ENCODE measurements at regions not wholly inside any gene's neighbourhood (a gene's known extent, or its start where the extent isn't known, plus 50 kb on each side); places are given as distances from the start of the nearest gene placed in this dataset.

DNA sequence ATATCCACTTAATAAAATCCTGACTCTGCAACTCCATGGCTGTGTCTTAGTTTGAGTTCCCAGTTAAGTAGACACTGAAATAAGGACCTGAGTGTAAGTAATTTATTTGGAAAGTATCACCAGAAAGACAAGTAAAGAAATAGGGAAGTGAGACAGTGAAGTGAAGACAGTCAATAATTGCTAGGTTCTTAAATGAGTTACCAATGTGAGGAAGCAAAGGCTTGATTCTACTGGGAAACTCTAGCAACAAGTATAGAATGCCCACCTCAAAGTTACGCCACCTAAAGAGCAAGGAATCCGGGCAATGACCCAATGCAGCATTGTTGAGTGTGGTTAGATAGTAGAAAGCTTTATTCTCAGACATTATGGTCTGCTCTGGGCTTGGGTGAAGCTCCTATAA is 383.9 kb downstream of the TLR4 start:
- DNase-seq: no peak

DNA sequence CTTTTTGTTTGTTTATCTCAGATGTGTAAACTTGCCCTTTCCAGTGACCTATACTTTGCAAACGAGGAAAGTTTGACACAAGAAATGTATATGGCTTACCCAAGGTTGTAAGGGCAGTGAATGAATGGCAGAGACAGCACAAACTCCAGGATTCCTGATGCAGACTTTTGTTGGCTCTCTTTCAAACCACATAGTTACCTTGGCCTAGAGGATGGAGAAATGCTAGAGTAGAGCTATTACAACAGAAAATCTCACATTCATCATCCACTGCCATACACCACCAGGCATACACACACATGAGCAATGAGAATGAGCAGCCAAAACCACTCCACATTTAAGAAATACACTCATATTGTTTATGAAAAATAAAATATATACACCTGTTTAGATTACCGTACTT is 387.0 kb downstream of the TLR4 start:
- DNase-seq: no peak

DNA sequence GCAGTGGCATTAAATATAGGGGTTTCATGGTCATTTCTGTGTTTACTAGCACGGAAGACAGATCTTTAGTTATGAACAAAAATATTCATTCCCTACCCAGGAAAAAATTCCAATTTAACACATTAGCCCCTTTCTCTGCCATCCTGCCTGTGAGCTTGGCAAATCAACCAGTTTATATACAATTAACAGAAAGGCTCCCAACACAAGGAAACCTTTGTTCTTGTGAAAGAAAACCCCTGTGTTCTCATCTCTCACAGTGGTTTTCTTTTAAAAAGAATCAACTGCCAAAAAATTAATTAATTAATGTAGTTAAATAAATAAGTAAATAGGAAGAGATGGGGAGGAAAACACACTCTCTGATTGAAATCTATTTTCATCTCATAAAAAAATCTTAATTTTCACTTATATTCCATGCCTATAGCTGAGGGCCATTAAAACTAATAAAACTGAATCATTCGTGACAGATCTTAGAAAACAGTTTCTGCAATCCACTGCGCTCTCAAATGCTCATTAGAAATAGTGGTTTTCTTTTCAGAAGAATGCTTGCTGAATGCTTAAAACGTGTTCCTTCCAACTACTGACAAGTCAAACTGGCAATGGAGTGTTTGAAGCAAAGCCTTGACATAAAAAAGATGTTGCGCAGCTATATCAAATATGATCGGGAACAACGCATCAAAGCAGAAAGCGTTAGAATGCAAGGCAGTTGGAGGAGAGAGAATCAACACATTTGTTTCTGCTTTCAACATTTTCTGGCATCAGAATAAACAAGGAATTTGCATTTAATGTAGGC is 387.7 kb downstream of the TLR4 start:
- no peak for DNase-seq

DNA sequence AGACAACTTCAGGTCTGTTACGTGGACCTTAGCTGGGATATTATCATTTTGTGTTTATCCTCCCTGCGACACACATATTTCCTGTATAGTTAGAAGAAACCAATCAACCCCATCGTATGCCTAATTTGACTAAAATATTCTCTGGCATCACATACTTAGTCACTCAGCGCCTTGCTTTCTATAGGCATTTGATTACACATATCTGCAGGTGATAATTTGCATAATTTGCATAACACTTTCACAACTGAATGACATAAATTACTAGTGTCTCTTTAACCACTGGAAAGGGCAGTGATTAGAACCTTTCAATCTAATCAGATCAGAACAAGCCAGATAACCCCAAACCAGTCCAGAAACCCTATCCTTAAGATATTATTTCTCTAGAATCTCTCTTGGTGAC is 390.2 kb downstream of the TLR4 start:
- DNase-seq: no peak

DNA sequence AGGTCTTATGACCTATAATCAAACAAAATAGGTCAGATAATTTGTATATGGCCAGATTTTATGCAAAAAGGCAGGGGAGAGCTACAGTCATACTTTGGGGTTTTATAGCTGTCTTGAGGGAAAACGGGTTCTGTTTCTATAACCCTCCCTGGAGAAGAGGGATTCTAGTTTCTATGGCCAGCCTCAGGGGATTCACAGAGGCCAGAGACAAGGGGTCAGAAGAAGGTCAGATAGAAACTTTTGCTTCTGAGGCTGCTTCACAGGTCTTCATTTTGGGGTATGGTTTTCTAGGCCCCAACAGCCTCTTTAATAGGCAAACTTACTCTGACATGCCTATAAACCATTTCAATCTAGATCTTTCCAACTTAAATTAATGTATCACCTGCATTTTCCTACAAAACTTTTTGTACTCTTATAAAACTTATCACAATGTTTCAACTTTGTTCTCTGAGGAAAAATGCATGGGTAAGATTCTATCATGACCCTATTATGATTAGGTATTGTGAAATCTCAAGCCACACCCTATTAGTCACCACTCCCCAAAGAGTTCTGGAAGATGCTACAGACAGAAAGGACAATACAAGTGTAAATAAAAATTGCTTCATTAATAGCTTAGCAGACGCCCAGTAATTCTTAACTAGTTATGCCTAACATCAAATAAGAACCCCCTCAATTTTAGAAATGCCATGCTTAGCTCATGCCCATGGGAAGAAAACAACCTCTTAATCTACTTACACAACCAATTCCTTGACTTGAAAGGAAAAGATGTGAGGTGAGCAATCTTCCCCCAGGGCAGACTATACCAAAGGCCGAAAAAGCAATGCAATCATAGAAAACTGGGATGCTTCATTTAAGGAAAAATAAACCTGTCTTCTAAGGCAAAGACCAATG is 396.6 kb downstream of the TLR4 start:
- no peak for DNase-seq

DNA sequence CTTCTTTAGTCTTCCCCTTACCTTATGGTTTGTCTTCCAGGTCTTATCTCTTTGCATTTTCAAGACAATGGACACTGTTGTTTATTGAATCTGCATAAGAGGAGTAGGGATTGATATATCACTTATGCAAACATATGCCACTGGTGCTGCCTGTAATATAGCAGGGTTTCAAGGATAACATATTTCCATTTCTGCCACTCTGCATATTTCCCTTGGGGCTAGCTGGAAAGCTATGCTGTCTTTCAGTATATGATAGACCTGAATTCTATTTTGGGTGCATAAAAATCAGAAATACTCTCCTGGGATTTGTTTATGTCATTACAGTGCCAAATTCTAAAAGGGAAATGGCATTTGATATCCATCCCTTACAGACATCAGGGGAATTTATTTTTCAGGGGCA is 400.2 kb downstream of the TLR4 start:
- no peak for DNase-seq

DNA sequence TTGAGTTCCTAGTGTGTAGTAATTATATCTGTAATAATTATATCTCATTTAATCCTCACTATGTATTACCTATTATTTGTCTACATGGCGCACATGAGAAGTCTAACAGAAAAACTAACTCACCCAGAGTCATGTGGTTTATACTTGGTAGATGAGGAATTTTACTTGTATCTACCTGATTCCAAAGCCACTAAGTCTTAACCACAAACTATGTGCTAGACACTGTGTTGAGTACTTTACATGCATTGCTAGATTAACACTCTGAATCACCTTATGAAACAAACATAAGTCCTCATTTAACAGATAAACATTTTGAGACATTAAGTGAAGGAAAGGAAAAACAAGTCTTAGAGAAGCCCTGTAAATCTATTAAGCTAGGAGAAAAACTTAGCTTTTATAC is 404.8 kb downstream of the TLR4 start:
- DNase-seq: no peak

DNA sequence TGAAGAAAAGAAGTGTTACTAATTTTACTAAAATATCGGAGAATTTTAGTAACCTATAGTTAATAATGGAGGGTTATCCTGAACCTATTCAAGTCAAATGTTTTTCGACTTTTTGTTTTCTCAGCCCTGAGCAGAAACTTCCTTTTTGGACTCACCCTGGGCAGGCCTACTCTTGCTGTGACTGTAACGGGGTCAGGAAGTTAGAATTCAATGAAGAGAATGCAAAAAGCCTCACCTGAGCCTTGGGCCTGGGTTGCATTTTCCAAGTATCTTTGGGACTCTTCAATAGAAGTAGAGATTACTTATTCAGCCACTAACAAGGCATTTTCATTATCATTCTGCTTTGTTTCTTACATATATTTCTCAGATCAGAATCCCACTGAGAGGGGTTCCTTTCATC is 405.3 kb downstream of the TLR4 start:
- no peak for DNase-seq

DNA sequence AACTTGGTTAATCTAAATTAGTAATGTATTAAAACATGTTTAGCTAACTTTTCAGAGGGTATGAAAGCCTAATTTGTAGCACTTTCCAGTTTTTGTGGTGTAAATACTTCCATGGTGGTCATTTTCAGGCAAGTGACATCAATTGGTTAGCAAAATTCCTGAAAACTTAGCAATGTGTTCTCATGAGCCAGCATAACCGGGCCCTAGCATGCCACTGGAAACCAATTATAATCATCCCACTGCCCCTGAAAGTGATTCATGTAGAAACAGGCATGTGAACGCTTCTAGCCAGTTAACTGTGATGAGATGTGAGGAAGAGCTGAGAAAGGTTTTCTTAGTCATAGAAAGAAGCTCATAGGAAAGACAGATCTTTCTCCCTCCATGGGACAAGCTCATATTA is 417.2 kb downstream of the TLR4 start:
- DNase-seq: no peak

DNA sequence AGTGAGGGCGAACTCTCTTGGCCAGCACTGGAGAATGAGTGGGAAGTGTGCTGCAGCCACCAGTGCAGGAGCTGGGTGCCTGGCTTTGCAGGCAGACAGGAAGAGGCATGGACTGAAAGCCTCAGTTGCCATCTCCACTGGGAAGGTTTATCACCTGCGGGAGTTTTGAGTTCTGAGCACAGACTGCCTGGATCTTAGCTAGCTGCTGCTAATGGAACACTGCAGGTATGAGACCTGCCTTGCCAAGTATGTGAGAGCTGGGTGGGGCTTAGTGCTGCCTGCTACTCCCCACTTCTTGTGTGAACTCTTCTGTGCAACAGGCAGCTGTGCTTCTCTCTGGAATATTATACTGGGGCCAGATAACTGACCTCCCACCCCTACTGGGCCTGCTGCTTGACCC is 424.1 kb downstream of the TLR4 start:
- DNase-seq: no peak

DNA sequence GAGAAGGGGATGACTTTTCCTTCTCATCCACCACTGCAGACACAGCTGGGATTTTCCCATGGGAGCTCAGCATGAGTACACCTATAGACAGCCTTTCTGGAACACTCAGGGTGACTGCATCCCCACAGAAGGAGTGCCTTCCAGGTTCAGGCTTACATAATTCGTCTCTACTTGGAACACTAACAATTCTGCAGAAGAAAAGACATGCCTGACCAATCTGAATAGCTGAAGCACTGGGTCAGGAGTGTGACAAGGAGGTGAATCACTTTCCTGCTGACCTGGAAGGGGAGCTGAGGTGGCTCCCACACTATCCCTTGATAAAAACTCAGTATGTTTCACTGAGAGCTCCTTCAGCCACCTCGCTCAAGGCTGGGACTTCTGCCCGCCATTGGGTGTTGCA is 425.3 kb downstream of the TLR4 start:
- no peak for DNase-seq

DNA sequence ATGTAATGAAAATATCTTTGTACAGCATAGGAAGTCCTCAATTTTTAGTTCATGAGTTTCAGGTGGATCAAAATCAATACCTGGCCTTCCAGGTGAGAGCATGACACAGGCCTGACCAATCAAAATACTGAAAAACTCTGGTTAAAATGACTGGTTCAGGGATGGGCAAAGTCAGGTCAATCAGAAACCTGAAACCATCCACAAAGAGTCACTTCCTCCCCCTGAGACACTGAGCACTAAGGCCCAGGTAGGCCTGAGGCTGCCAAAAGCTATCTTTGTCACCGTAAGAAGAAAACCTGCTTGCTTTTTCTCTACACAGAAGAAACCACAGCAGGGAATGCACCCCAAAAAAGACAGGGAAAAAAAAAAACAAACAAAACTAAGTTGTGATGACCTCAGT is 444.8 kb downstream of the TLR4 start:
- no peak for DNase-seq

DNA sequence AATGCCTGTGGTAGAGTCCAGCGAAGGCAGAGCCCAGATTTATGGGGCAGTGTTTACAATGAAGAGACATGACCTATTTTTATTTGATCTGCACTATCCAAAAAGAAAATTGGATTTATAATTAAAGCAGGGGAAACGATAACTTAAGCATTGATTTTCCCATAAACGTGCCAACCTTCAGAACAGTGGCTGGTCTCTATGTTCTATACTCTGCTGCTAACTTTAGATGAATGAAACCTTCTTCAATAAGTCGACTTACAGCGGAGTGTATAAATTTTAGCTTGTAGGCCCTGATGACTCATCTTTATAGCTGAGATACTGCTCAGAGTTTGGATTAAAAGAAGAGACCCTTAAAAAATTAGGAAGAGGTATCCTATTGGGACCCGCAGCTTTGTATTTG is 452.6 kb downstream of the TLR4 start:
- no peak for DNase-seq

DNA sequence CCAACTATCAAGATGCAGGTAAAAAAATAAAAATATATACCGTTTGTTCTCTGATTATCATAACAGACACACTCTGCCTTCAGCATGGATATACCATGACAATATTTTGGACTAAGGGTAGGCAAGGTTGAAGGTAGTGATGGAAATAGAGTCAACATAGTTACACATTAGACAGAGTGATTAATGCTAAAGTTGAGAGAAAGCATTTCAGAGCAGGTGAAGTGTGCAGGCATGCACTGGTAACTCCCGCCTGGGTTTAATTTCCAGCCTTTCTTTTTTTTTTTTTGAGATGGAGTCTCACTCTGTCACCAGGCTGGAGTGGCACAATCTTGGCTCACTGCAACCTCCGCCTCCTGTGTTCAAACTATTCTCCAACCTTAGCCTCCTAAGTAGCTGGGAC is 458.5 kb downstream of the TLR4 start:
- DNase-seq: no peak

DNA sequence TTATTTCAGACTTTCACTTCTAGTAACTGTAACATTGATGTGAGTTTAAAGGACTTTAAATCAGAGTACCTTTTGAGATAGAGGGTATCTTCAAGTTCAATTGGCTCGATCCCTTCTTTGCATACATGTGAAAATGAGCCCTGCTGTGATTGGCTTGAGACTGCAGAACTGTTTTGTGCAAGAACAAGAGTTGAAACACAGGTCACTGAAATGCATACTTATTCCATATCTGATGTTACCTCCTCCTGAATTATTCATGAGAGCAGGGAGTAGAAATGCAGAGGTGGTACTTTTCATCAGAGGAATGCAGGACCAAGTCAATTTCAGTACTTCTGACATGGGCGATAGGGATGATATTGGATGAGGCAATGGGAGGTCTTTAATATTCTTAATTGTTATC is 459.5 kb downstream of the TLR4 start:
- DNase-seq: no peak

DNA sequence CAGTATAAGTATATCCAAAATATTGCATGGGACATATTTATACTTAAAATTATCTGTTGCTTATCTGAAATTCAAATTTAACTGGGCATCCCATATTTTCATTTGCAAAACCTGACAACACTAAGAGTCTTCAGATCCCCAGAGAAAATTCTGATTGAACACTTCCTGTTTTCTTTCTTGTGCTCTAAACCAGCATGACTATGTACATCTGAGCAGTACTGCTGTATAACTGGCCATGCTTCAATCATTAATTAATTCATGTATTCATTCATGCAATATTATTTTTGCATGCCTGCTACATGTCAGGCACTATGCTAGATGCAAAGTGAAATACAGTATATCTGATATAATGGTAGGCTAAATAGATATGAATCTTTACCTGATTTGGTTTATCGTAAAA is 461.2 kb downstream of the TLR4 start:
- DNase-seq: no peak

DNA sequence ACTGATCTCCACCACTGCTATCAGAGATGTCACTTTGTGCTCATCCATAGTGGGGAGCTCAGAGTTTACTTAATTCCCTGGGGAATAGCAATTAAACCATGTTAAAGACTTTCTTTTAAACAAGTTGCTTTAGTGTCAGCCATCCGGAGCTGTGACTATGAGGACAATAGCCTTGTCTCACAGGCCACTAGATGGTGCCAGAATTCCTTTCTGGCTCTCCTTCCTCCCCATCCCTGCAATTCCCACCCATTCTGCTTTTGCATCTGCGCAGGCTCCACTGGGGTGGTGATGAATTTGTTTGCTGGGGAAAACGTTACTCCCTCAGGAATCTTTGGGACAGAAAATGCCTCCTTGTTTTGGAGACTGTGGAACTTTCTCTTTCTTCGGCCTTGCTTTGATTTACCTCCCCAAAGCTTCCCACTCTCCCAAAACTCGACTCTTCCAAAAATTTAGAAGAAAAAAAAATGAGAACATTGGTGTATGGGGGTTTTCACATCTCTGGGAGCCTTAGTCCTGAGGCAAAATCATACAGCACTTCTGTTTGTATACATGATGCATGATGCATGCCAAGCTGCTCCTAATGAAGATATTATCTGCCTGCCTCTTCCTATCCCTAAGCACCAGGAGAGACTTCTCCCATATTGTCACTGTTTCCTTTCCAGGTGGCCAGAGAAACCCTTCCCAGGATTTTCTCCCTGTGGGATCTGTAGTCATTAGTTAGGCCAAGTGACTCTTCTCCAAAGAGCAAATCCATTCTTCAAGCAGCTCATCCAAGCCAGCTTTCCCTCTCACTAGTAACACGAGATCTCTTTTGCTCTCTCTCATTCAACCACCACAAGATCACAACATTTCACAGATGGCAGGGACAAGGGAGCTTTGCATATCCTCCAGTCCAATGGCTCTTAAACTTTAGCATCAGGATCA is 466.1 kb downstream of the TLR4 start:
- no peak for DNase-seq

DNA sequence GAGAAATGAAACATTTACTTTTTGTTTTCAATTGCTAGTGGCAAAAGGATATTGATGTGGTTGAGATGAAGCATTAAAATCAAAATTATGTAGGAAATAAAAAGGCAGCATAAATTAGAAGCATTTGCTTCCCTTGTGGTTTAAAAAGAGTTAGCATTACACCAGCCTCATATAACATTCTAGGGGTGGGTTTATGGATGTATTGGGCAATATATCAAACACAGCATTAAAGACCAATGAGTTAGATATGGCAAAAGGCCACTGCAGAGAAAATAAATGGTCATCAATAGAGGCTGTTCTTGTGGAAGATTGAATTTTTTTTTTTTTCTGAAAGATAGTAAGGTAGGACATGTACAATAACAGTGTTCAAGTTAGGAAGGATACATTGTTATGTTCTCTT is 473.0 kb downstream of the TLR4 start:
- no peak for DNase-seq

DNA sequence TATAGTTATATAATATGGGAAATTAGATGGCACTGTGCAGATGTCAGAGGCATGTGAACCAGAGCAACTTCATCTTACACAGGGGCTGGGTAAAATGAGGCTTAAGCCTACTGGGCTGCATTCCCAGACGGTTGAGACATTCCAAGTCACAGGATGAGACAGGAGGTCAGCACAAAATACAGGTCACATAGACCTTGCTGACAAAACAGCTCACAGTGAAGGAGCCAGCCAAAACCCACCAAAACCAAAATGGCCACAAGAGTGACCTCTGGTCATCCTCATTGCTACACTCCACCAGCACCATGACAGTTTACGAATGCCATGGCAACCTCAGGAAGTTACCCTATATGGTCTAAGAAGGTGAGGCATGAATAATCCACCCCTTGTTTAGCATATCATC is 479.4 kb downstream of the TLR4 start:
- no peak for DNase-seq

DNA sequence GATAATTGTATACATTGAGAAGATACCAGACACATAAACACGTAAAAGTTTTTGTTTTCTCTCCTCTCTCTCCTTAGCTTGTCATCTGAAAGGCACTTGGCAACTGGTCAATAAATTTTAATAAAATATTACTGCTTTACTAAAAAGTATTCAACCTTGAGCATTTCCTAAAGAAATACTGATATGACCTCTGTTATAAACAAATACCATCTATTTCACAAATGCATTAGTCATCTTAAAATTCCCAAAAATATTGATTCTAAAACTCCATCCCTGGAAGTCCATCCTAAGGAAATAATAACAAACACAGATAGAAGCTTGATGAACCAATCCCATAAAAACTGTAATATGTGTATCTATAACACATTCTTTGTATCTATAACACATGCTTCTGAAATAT is 483.2 kb downstream of the TLR4 start:
- DNase-seq: no peak

DNA sequence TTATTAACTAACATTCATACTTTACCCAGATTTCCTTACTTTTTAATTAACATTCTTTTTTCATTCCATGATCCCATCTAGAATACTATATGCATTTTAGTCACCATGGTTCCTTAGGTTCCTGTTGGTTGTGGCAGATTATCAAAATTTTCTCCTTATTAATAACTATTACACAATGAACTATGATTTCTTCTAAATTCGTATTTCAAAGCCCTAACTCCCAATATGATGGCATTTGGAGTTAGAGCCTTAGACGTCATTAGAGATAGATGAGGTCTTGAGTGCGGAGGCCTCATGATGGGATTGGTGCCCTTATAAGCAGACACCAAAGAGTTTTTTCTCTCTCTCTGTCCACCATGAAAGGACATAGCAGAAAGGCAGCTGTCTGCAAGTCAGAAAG is 485.4 kb downstream of the TLR4 start:
- DNase-seq: no peak

DNA sequence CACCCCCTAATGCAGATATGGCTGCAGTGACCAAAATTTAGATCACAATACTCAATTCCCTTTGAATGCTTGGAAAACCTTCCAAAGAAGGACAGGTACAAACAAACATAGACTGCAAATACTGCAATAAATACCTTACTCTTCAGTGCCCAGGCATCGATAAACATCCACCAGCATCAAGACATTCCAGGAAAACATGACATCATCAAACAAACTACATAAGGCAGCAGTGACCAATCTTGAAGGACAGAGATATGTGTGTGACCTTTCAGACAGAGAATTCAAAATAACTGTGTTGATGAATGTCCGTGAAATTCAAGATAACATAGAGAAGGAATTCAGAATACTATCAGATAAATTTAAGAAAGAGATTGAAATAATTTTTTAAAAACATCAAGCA is 488.6 kb downstream of the TLR4 start:
- no peak for DNase-seq

DNA sequence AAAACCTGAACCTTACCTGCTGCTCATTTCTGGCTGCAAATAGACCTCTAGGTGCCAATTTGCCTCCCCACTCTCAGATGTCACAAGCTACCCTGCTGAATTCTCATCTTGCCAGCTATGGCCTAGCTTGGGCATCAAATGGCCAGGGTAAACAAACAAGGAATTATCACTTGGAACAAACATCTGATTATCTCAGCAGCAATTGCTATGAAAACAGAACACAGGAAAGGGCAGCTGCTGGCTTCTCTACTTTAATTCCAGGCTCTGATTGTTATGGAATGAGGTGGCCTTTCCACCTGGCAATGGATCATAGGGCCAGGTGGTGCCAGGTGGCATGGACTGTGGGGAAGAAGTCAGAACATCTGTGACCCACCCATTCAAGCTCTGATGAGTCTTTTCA is 505.1 kb downstream of the TLR4 start:
- no peak for DNase-seq
